HCT116 (cell line): ENCODE measurements at regions not wholly inside any gene's neighbourhood (a gene's known extent, or its start where the extent isn't known, plus 50 kb on each side); places are given as distances from the start of the nearest gene placed in this dataset.

ENCODE experiments used
- ATAC-seq: fragments of 200-7000 bp; cut with Tn5 transposase; 2 replicates; pipeline ENCODE4 v1.9.1; 2020; ENCODE audit warnings: mild to moderate bottlenecking, moderate library complexity
- BruUV-seq: library from RNA; stranded (reverse); fragments of 400-500 nt; replicated peaks from 2 replicates; lab custom pipeline; 2021; lab: Mats Ljungman, UMichigan
- CTCF ChIA-PET: fragments of 300-600 bp; sonication (Branson Sonifier 250); formaldehyde crosslinking; loops from one replicate; lab custom pipeline; 2021; ENCODE audit warnings: antibody characterized with exemption; lab: Charles Lee
- POLR2A ChIA-PET: fragments of 300-600, 350-600 bp; sonication (Branson Sonifier 250); formaldehyde crosslinking; loops from one replicate; lab custom pipeline; 2021; ENCODE audit warnings: antibody characterized with exemption; lab: Charles Lee
- RAD21 ChIA-PET, 2 experiments: fragments of 300-600 bp; sonication (Branson Sonifier 250); formaldehyde crosslinking; loops; one replicate each; lab custom pipeline; 2023; ENCODE audit warnings: low total read pairs in 2 of 2; ENCODE audit not compliant: uncharacterized antibody in 2 of 2, unreplicated experiment in 2 of 2, low non-redundant PET in 1 of 2; lab: Charles Lee
- DNase-seq: peaks from one replicate; pipeline ENCODE4 v3.0.0-alpha.2; 2010; ENCODE audit warnings: low read depth, low spot score
- H2AFZ ChIP-seq: fragments of 200-600 bp; shearing (Covaris generic), sonication (generic); 2 replicates; pipeline ENCODE4 v1.6.1; 2017; ENCODE audit warnings: low read depth, mixed run types, mixed read lengths, antibody characterized with exemption, low read length; ENCODE audit not compliant: poor library complexity, severe bottlenecking
- H3K27ac ChIP-seq: 2 replicates; pipeline ENCODE4 v1.5.1; 2012; ENCODE audit warnings: low read depth, low read length
- H3K27me3 ChIP-seq: fragments of 200-600 bp; sonication (generic); 2 replicates; pipeline ENCODE4 v1.6.1; 2016; ENCODE audit warnings: mixed run types, low read length, mixed read lengths; ENCODE audit not compliant: insufficient read depth
- H3K36me3 ChIP-seq, 2 experiments: fragments of 200-500 bp in 1 of 2; fragments of 200-600 bp in 1 of 2; sonication (Bioruptor generic) in 1 of 2; sonication (generic) in 1 of 2; 2 replicates each; pipeline versions ENCODE4 v1.5.1 to v1.6.1; 2014 to 2016; ENCODE audit warnings: low read length in 2 of 2, inconsistent platforms in 1 of 2, mixed read lengths in 1 of 2, mixed run types in 1 of 2; ENCODE audit not compliant: insufficient read depth in 2 of 2, control insufficient read depth in 1 of 2
- H3K4me1 ChIP-seq, 2 experiments: fragments of 200-600 bp in 1 of 2; sonication (generic) in 1 of 2; 2 replicates each; pipeline versions ENCODE4 v1.5.1 to v1.6.1; 2012 to 2017; ENCODE audit warnings: low read length in 2 of 2, inconsistent platforms in 1 of 2, mild to moderate bottlenecking in 1 of 2, mixed read lengths in 1 of 2, mixed run types in 1 of 2, moderate library complexity in 1 of 2; ENCODE audit not compliant: insufficient read depth in 2 of 2, control insufficient read depth in 1 of 2
- H3K4me2 ChIP-seq: fragments of 200-600 bp; sonication (generic); 2 replicates; pipeline ENCODE4 v1.6.1; 2017; ENCODE audit warnings: mixed run types, low read length, mixed read lengths
- H3K4me3 ChIP-seq, 2 experiments: fragments of 200-600 bp in 1 of 2; sonication (generic) in 1 of 2; replicated peaks in 1 of 2; 2 replicates each; pipeline ENCODE4 v1.5.1; 2011 to 2016; ENCODE audit warnings: low read length in 2 of 2, control low read depth in 1 of 2, low read depth in 1 of 2, mild to moderate bottlenecking in 1 of 2, mixed read lengths in 1 of 2, mixed run types in 1 of 2
- H3K79me2 ChIP-seq: fragments of 200-600 bp; sonication (generic); 2 replicates; pipeline ENCODE4 v1.6.1; 2017; ENCODE audit warnings: mild to moderate bottlenecking, mixed run types, low read length, moderate library complexity, mixed read lengths; ENCODE audit not compliant: insufficient read depth
- H3K9ac ChIP-seq: fragments of 200-600 bp; sonication (generic); 2 replicates; pipeline ENCODE4 v1.6.1; 2016; ENCODE audit warnings: low read length, mixed read lengths
- H3K9me2 ChIP-seq: fragments of 200-600 bp; sonication (generic), shearing (Covaris generic); 2 replicates; pipeline ENCODE4 v1.6.1; 2017; ENCODE audit warnings: mixed run types, mild to moderate bottlenecking, moderate library complexity; ENCODE audit not compliant: insufficient read depth
- H3K9me3 ChIP-seq, 2 experiments: fragments of 200-500 bp in 1 of 2; fragments of 200-600 bp in 1 of 2; sonication (Bioruptor generic) in 1 of 2; sonication (generic) in 1 of 2; 2 replicates each; pipeline ENCODE4 v1.6.1; 2014 to 2017; ENCODE audit warnings: low read length in 2 of 2, mixed read lengths in 2 of 2, inconsistent platforms in 1 of 2, low read depth in 1 of 2, mild to moderate bottlenecking in 1 of 2, mixed run types in 1 of 2, moderate library complexity in 1 of 2; ENCODE audit not compliant: control insufficient read depth in 1 of 2, insufficient read depth in 1 of 2
- H4K20me1 ChIP-seq: fragments of 200-600 bp; sonication (generic), shearing (Covaris generic); 2 replicates; pipeline ENCODE4 v1.6.1; 2017; ENCODE audit warnings: mixed run types, mild to moderate bottlenecking, moderate library complexity; ENCODE audit not compliant: insufficient read depth
- ATF3 ChIP-seq: IDR thresholded peaks from 2 replicates; pipeline ENCODE4 v1.6.1; 2012
- CEBPB ChIP-seq: IDR thresholded peaks from 2 replicates; pipeline ENCODE4 v1.6.1; 2012; ENCODE audit warnings: low read depth
- POLR2AphosphoS5 ChIP-seq: IDR thresholded peaks from 2 replicates; pipeline ENCODE4 v1.6.1; 2011; ENCODE audit warnings: mild to moderate bottlenecking, low read depth, low read length, moderate library complexity
- RAD21 ChIP-seq: IDR thresholded peaks from 2 replicates; pipeline ENCODE4 v1.6.1; 2012; ENCODE audit warnings: low read depth, mild to moderate bottlenecking
- SIN3A ChIP-seq: IDR thresholded peaks from 2 replicates; pipeline ENCODE4 v1.6.1; 2012; ENCODE audit warnings: low read depth
- SP1 ChIP-seq: IDR thresholded peaks from 2 replicates; pipeline ENCODE4 v1.6.1; 2012; ENCODE audit warnings: low read depth
- SRF ChIP-seq: IDR thresholded peaks from 2 replicates; pipeline ENCODE4 v1.6.1; 2012; ENCODE audit warnings: low read depth
- TCF7L2 ChIP-seq: IDR thresholded peaks from 2 replicates; pipeline ENCODE4 v1.7.0; 2011; ENCODE audit warnings: borderline replicate concordance, inconsistent platforms; ENCODE audit not compliant: insufficient read depth, insufficient read length; ENCODE audit errors: extremely low read depth
- ZBTB33 ChIP-seq: IDR thresholded peaks from 2 replicates; pipeline ENCODE4 v1.6.1; 2011; ENCODE audit warnings: mild to moderate bottlenecking, low read length, moderate library complexity; ENCODE audit not compliant: insufficient replicate concordance; ENCODE audit errors: extremely low read depth
- ZFX ChIP-seq: fragments of 450-650 bp; IDR thresholded peaks from 2 replicates; pipeline ENCODE4 v1.6.1; 2017
- ZNF274 ChIP-seq: fragments of 200-500 bp; sonication (Bioruptor generic); IDR thresholded peaks from 2 replicates; pipeline ENCODE4 v1.6.1; 2014; ENCODE audit warnings: mild to moderate bottlenecking, low read depth, low read length, inconsistent platforms
- intact Hi-C: fragments of 100-400 bp; cut with micrococcal nuclease; formaldehyde crosslinking; loops from 2 replicates; pipeline ENCODE4 v1.10.0; 2022
- TF ChIP-seq, protein P1 (sequence below), 3 experiments: fragments of 200-600 bp in 1 of 3; sonication (generic) in 1 of 3; IDR thresholded peaks in 2 of 3; conservative IDR thresholded peaks in 1 of 3; 2 replicates each; pipeline ENCODE4 v1.5.1; 2012 to 2017; ENCODE audit warnings: low read depth in 2 of 3, low read length in 2 of 3, antibody characterized with exemption in 1 of 3, borderline replicate concordance in 1 of 3, control low read depth in 1 of 3, mild to moderate bottlenecking in 1 of 3, mixed read lengths in 1 of 3, mixed run types in 1 of 3, moderate library complexity in 1 of 3; ENCODE audit not compliant: insufficient read depth in 1 of 3

- TF ChIP-seq CEBPB (no peak), ZBTB33 (no peak), POLR2AphosphoS5 (no peak)
Observed at GRCh38 chr13:75194717-75195462, 287.1 kb downstream of the TBC1D4 start (continued).

DNA sequence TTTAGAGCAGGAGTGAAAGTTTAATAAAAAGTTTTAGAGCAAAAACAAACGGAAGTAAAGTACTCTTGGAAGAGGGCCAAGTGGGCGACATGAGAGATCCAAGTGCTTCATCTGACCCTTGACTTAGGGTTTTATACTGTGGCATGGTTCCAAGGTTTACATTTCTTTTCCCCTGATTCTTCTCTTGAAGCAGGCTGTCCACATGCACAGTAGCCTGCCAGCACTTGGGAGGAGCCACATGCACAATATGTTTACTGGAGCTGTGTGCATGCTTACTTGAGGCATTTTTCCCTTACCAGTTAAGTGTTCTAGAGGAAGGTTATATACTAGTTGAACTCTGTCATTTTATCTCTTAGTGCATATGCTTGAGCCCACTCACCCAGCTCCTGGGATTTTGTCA, 295.6 kb downstream of the TBC1D4 start:
- intact Hi-C loops, result no loop called here
- no peak overlapping the region for H3K27ac ChIP-seq
- no peaks in the 10 kb centered on the region for H3K79me2 ChIP-seq
- H3K4me2 ChIP-seq, result no peak overlapping the region
- H3K27me3 ChIP-seq, result no peaks in the 10 kb centered on the region
- POLR2A ChIA-PET, result no interaction called here
- no peaks in the 10 kb centered on the region for H4K20me1 ChIP-seq
- no peaks in the 10 kb centered on the region for H3K36me3 ChIP-seq
- RAD21 ChIA-PET, result no interaction called here
- CTCF ChIA-PET, result no interaction called here
- no peak for ATAC-seq
- TF ChIP-seq ZNF274 (no peak), SP1 (no peak), POLR2AphosphoS5 (no peak), SIN3A (no peak), TCF7L2 (no peak), RAD21 (no peak), SRF (no peak), ATF3 (no peak), ZFX (no peak)
- TF ChIP-seq, protein P1, sequence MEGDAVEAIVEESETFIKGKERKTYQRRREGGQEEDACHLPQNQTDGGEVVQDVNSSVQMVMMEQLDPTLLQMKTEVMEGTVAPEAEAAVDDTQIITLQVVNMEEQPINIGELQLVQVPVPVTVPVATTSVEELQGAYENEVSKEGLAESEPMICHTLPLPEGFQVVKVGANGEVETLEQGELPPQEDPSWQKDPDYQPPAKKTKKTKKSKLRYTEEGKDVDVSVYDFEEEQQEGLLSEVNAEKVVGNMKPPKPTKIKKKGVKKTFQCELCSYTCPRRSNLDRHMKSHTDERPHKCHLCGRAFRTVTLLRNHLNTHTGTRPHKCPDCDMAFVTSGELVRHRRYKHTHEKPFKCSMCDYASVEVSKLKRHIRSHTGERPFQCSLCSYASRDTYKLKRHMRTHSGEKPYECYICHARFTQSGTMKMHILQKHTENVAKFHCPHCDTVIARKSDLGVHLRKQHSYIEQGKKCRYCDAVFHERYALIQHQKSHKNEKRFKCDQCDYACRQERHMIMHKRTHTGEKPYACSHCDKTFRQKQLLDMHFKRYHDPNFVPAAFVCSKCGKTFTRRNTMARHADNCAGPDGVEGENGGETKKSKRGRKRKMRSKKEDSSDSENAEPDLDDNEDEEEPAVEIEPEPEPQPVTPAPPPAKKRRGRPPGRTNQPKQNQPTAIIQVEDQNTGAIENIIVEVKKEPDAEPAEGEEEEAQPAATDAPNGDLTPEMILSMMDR (IDR thresholded peaks at IDR 0.05 in 2 of 3, conservative IDR thresholded peaks at IDR 0.05 in 1 of 3; ENCODE audit: borderline replicate concordance in 1 of 3, insufficient read depth in 1 of 3, low read depth in 2 of 3, low read length in 2 of 3), result no peak
- H3K9ac ChIP-seq, result no peak overlapping the region
- no TSS peak for BruUV-seq
- no peaks in the 10 kb centered on the region for H3K9me2 ChIP-seq
- DNase-seq, result no peak
- H3K4me3 ChIP-seq, result no peak overlapping the region
- no peaks in the 10 kb centered on the region for H3K4me1 ChIP-seq
- H3K9me3 ChIP-seq, result no peaks in the 10 kb centered on the region
- H2AFZ ChIP-seq, result no peak overlapping the region
